HEK293T (cell line): ENCODE measurements at regions not wholly inside any gene's neighbourhood (a gene's known extent, or its start where the extent isn't known, plus 50 kb on each side); places are given as distances from the start of the nearest gene placed in this dataset.

Experiments
- BHLHE40 ChIP-seq: fragments of 450-650 bp; IDR thresholded peaks from 2 replicates; pipeline ENCODE4 v1.6.1; 2016; ENCODE audit warnings: mild to moderate bottlenecking, moderate library complexity, borderline replicate concordance
- ELF4 ChIP-seq: fragments of 450-650 bp; IDR thresholded peaks from 2 replicates; pipeline ENCODE4 v1.6.1; 2017; ENCODE audit warnings: antibody characterized with exemption
- FOXA1 ChIP-seq: fragments of 450-650 bp; IDR thresholded peaks from 2 replicates; pipeline ENCODE4 v1.6.1; 2016; ENCODE audit warnings: mild to moderate bottlenecking
- FOXK2 ChIP-seq: fragments of 450-650 bp; IDR thresholded peaks from 2 replicates; pipeline ENCODE4 v1.6.1; 2016; ENCODE audit warnings: mild to moderate bottlenecking
- FOXM1 ChIP-seq: fragments of 450-650 bp; IDR thresholded peaks from 2 replicates; pipeline ENCODE4 v1.6.1; 2017; ENCODE audit warnings: mild to moderate bottlenecking, borderline replicate concordance
- HDGF ChIP-seq: fragments of 450-650 bp; IDR thresholded peaks from 2 replicates; pipeline ENCODE4 v1.6.1; 2017; ENCODE audit warnings: antibody characterized with exemption, borderline replicate concordance
- L3MBTL2 ChIP-seq: fragments of 450-650 bp; conservative IDR thresholded peaks from 2 replicates; pipeline ENCODE4 v1.6.1; 2016; ENCODE audit warnings: mild to moderate bottlenecking
- LEF1 ChIP-seq: fragments of 450-650 bp; IDR thresholded peaks from 2 replicates; pipeline ENCODE4 v1.6.1; 2017; ENCODE audit warnings: mild to moderate bottlenecking, borderline replicate concordance
- NFRKB ChIP-seq: fragments of 450-650 bp; IDR thresholded peaks from 2 replicates; pipeline ENCODE4 v1.6.1; 2016; ENCODE audit warnings: mild to moderate bottlenecking, moderate library complexity
- SP1 ChIP-seq: fragments of 450-650 bp; IDR thresholded peaks from 2 replicates; pipeline ENCODE4 v1.6.1; 2017
- SUZ12 ChIP-seq: fragments of 450-650 bp; IDR thresholded peaks from 2 replicates; pipeline ENCODE4 v1.6.1; 2016; ENCODE audit warnings: mild to moderate bottlenecking
- TARDBP ChIP-seq: fragments of 450-650 bp; IDR thresholded peaks from 2 replicates; pipeline ENCODE4 v1.6.1; 2016
- ZNF384 ChIP-seq: fragments of 450-650 bp; IDR thresholded peaks from 2 replicates; pipeline ENCODE4 v1.6.1; 2016

- TF ChIP-seq SP1: no peak
- TF ChIP-seq HDGF: no peak
- TF ChIP-seq BHLHE40: no peak
- no peak for TF ChIP-seq TARDBP
- TF ChIP-seq ZNF384: no peak
- TF ChIP-seq L3MBTL2: peak; percentile 43; the same call in 1 of the 2 replicates
- no peak for TF ChIP-seq ELF4
- no peak for TF ChIP-seq FOXA1
- TF ChIP-seq NFRKB: no peak
- no peak for TF ChIP-seq LEF1
- no peak for TF ChIP-seq FOXM1
- no peak for TF ChIP-seq SUZ12
- TF ChIP-seq FOXK2: no peak
These were observed 141.2 kb upstream of the CTAGE1 start for GRCh38 chr18:22558945-22559385.
